Upper lobe of left lung (tissue), 6 donors: ENCODE measurements at regions not wholly inside any gene's neighbourhood (a gene's known extent, or its start where the extent isn't known, plus 50 kb on each side); places are given as distances from the start of the nearest gene placed in this dataset.

Experiments used
- ATAC-seq, 2 donors: fragments of 200-7000 bp; cut with Tn5 transposase; one replicate each; pipeline ENCODE4 v1.9.1; 2022; ENCODE audit warnings: mild to moderate bottlenecking in 2 of 2, moderate library complexity in 2 of 2; ENCODE audit not compliant: low FRiP score in 2 of 2
- DNase-seq, 2 donors: peaks; one replicate each; pipeline ENCODE4 v3.0.0-alpha.2; 2019 to 2020
- H3K27ac ChIP-seq, 4 donors: fragments of 200-600 bp; sonication (generic); one replicate each; pipeline ENCODE4 v1.5.1; 2016 to 2019
- H3K27me3 ChIP-seq, 4 donors: fragments of 200-600 bp; sonication (generic); one replicate each; pipeline ENCODE4 v1.5.1; 2017 to 2019
- H3K36me3 ChIP-seq, 4 donors: fragments of 200-600 bp; sonication (generic); one replicate each; pipeline ENCODE4 v1.5.1; 2016 to 2019
- H3K4me1 ChIP-seq, 4 donors: fragments of 200-600 bp; sonication (generic); one replicate each; pipeline ENCODE4 v1.5.1; 2018 to 2019
- H3K4me3 ChIP-seq, 4 donors: fragments of 200-600 bp; sonication (generic); one replicate each; pipeline ENCODE4 v1.5.1; 2017 to 2019; ENCODE audit warnings: mild to moderate bottlenecking in 2 of 4, moderate library complexity in 1 of 4
- H3K9me3 ChIP-seq, 4 donors: fragments of 200-600 bp; sonication (generic); one replicate each; pipeline ENCODE4 v1.5.1; 2018 to 2019
- CTCF ChIP-seq, 6 experiments: fragments of 450-650 bp in 4 of 6; fragments of 200-600 bp in 2 of 6; sonication (generic) in 2 of 6; IDR thresholded peaks; one replicate each; pipeline ENCODE4 v1.5.1; 2016 to 2019; ENCODE audit warnings: antibody characterized with exemption in 6 of 6
- EP300 ChIP-seq, 4 donors: sonication (generic); formaldehyde crosslinking; IDR thresholded peaks; one replicate each; pipeline ENCODE4 v1.5.1; 2017; ENCODE audit warnings: antibody characterized with exemption in 4 of 4, control low read depth in 2 of 4
- POLR2A ChIP-seq, 4 donors: fragments of 450-650 bp; IDR thresholded peaks; one replicate each; pipeline ENCODE4 v1.5.1; 2016 to 2017; ENCODE audit warnings: antibody characterized with exemption in 4 of 4, mild to moderate bottlenecking in 2 of 4
- POLR2AphosphoS5 ChIP-seq, 2 donors: sonication (generic); formaldehyde crosslinking; IDR thresholded peaks; one replicate each; pipeline ENCODE4 v1.5.1; 2017; ENCODE audit warnings: antibody characterized with exemption in 2 of 2
- WGBS, 2 donors: methylation state at CpG; one replicate each; pipeline ENCODE4 v1.1.5; 2017 to 2018; 5-methylcytosine and 5-hydroxymethylcytosine counted together
- donor health status: DM: no; HTN: no; CAD: no; lungs with moderate emphysema.
- donor health status: DM: no; HTN: yes; CAD: no; lungs with severe emphysema.

- ATAC-seq: peak; percentile 26 to 39
- DNase-seq: peak in 1 of 2 donors; percentile 23
- Histone ChIP-seq H3K36me3 (no peaks in the 10 kb centered on the region), H3K4me1 (no peaks in the 10 kb centered on the region), H3K27ac (no peak overlapping the region), H3K27me3 (no peaks in the 10 kb centered on the region), H3K9me3 (no peaks in the 10 kb centered on the region), H3K4me3 (no peak overlapping the region)
- TF ChIP-seq EP300 (IDR thresholded peaks at IDR 0.05) (no peak), POLR2A (IDR thresholded peaks at IDR 0.05) (no peak), POLR2AphosphoS5 (IDR thresholded peaks at IDR 0.05) (no peak)
- 63 to 76% methylated on average over 8 of the region's 8 CpGs for WGBS, 2 donors
These were observed 51.8 kb upstream of the MYB start for GRCh38 chr6:135129136-135129856.

GRCh38 chr6:135128268-135128914 lies 52.7 kb upstream of the MYB start:
- DNase-seq: no peak
- 52 to 73% methylated on average over 4 of the region's 4 CpGs for WGBS, 2 donors
- no peaks in the 10 kb centered on the region for H3K36me3 ChIP-seq

GRCh38 chr6:135126729-135127128 lies 54.4 kb upstream of the MYB start:
- no peaks in the 10 kb centered on the region for H3K9me3 ChIP-seq
- no peak for ATAC-seq
- H3K27me3 ChIP-seq: no peaks in the 10 kb centered on the region
- H3K4me1 ChIP-seq: no peaks in the 10 kb centered on the region
- no peak overlapping the region for H3K4me3 ChIP-seq
- no peaks in the 10 kb centered on the region for H3K36me3 ChIP-seq
- no peak overlapping the region for H3K27ac ChIP-seq
- no peak for TF ChIP-seq POLR2AphosphoS5 (IDR thresholded peaks at IDR 0.05)
- TF ChIP-seq EP300 (IDR thresholded peaks at IDR 0.05): no peak
- TF ChIP-seq POLR2A (IDR thresholded peaks at IDR 0.05): no peak
- no peak for TF ChIP-seq CTCF (IDR thresholded peaks at IDR 0.05)
- WGBS, 2 donors: 88 to 89% methylated on average over 1 of the region's 1 CpG
- DNase-seq: no peak

More at GRCh38 chr6:135128268-135128914, 52.7 kb upstream of the MYB start:
- Histone ChIP-seq H3K4me3 (no peak overlapping the region), H3K9me3 (no peaks in the 10 kb centered on the region), H3K4me1 (no peaks in the 10 kb centered on the region), H3K27me3 (no peaks in the 10 kb centered on the region), H3K27ac (no peak overlapping the region)
- ATAC-seq: no peak
- no peak for TF ChIP-seq POLR2A (IDR thresholded peaks at IDR 0.05)
- TF ChIP-seq POLR2AphosphoS5 (IDR thresholded peaks at IDR 0.05): no peak
- no peak for TF ChIP-seq CTCF (IDR thresholded peaks at IDR 0.05)

- H3K4me3 ChIP-seq: no peak overlapping the region
- H3K4me1 ChIP-seq: no peaks in the 10 kb centered on the region
- no peaks in the 10 kb centered on the region for H3K9me3 ChIP-seq
- WGBS, 2 donors: 85 to 100% methylated on average over 2 of the region's 2 CpGs
- DNase-seq: no peak
- no peak for ATAC-seq
- no peaks in the 10 kb centered on the region for H3K36me3 ChIP-seq
- TF ChIP-seq CTCF (IDR thresholded peaks at IDR 0.05) (no peak), POLR2A (IDR thresholded peaks at IDR 0.05) (no peak), POLR2AphosphoS5 (IDR thresholded peaks at IDR 0.05) (no peak), EP300 (IDR thresholded peaks at IDR 0.05) (no peak)
- no peaks in the 10 kb centered on the region for H3K27me3 ChIP-seq
- H3K27ac ChIP-seq: no peak overlapping the region
These were observed 55.1 kb upstream of the MYB start for GRCh38 chr6:135126034-135126433.

- H3K27ac ChIP-seq: no peak overlapping the region
- no peaks in the 10 kb centered on the region for H3K36me3 ChIP-seq
- ATAC-seq (no peak), DNase-seq (no peak)
- TF ChIP-seq EP300 (IDR thresholded peaks at IDR 0.05) (no peak), POLR2AphosphoS5 (IDR thresholded peaks at IDR 0.05) (no peak), CTCF (IDR thresholded peaks at IDR 0.05) (no peak), POLR2A (IDR thresholded peaks at IDR 0.05) (no peak)
- H3K27me3 ChIP-seq: no peaks in the 10 kb centered on the region
- no peaks in the 10 kb centered on the region for H3K4me1 ChIP-seq
- WGBS, 2 donors: 81 to 87% methylated on average over 1 of the region's 1 CpG
- H3K9me3 ChIP-seq: no peaks in the 10 kb centered on the region
- H3K4me3 ChIP-seq: no peak overlapping the region
These were observed 59.7 kb upstream of the MYB start for GRCh38 chr6:135121434-135121833.
